K562 (cell line): ENCODE measurements at regions not wholly inside any gene's neighbourhood (a gene's known extent, or its start where the extent isn't known, plus 50 kb on each side); places are given as distances from the start of the nearest gene placed in this dataset.

Source experiments
- GATA2 ChIP-seq: sonication (generic); formaldehyde crosslinking; IDR thresholded peaks from 2 replicates; pipeline ENCODE4 v1.4.0; 2020; ENCODE audit warnings: mild to moderate bottlenecking, missing genetic modification reagents
- RAD21 ChIP-seq, 2 experiments: fragments of 250-450 bp in 1 of 2; fragments of 450-650 bp in 1 of 2; sonication (Bioruptor Pico) in 1 of 2; formaldehyde crosslinking in 1 of 2; IDR thresholded peaks in 1 of 2; conservative IDR thresholded peaks in 1 of 2; 2 replicates each; pipeline versions ENCODE4 v1.4.0 to v1.8.0; 2020 to 2022; ENCODE audit warnings: mild to moderate bottlenecking in 2 of 2, moderate library complexity in 1 of 2
- TF ChIP-seq, protein P1 (sequence below), 2 experiments: fragments of 450-650 bp; formaldehyde crosslinking in 1 of 2; IDR thresholded peaks; 2 replicates each; pipeline versions ENCODE4 v1.4.0 to v1.6.1; 2014 to 2020; ENCODE audit warnings: mild to moderate bottlenecking in 2 of 2, borderline replicate concordance in 1 of 2, low read depth in 1 of 2

DNA sequence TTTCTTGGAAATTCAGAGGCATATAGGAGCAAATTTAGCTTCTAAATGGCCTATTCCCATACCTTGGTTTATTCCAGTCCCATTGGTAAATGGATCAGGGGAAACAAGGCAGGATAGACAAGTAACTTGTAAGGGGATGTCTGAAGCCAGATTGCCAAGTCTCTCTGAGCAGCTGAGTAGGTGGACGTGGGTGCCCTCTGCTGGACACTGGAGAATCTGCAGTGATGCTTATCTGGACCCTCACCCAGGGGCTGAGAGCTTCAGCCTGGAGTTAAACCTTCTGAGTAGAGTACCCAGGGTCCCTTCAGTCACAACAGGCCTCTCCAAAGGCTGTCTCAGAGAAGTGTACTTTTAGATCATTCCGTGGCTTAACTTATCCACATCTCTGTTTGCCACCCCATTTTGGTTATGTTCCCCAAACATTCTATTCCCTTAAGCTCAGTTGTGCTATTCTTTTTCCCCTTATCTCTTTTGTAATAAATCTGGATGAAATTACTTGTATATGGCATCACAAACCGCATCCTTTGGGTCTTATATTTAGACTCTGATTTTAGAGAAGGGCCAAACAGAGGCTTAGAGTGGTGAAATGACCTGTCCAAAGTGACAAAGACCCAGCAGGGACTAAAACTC is 218.3 kb upstream of the GLRA1 start (continued):
- TF ChIP-seq, protein P1, sequence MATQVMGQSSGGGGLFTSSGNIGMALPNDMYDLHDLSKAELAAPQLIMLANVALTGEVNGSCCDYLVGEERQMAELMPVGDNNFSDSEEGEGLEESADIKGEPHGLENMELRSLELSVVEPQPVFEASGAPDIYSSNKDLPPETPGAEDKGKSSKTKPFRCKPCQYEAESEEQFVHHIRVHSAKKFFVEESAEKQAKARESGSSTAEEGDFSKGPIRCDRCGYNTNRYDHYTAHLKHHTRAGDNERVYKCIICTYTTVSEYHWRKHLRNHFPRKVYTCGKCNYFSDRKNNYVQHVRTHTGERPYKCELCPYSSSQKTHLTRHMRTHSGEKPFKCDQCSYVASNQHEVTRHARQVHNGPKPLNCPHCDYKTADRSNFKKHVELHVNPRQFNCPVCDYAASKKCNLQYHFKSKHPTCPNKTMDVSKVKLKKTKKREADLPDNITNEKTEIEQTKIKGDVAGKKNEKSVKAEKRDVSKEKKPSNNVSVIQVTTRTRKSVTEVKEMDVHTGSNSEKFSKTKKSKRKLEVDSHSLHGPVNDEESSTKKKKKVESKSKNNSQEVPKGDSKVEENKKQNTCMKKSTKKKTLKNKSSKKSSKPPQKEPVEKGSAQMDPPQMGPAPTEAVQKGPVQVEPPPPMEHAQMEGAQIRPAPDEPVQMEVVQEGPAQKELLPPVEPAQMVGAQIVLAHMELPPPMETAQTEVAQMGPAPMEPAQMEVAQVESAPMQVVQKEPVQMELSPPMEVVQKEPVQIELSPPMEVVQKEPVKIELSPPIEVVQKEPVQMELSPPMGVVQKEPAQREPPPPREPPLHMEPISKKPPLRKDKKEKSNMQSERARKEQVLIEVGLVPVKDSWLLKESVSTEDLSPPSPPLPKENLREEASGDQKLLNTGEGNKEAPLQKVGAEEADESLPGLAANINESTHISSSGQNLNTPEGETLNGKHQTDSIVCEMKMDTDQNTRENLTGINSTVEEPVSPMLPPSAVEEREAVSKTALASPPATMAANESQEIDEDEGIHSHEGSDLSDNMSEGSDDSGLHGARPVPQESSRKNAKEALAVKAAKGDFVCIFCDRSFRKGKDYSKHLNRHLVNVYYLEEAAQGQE (IDR thresholded peaks at IDR 0.05; ENCODE audit: borderline replicate concordance), result peak; percentile 29; the same call in 1 of the 2 replicates
- TF ChIP-seq, protein P1 (CRISPR knock-in tag; IDR thresholded peaks at IDR 0.05; ENCODE audit: low read depth), result no peak
- TF ChIP-seq GATA2 (CRISPR knock-in tag) (peak; percentile 81), RAD21 (CRISPR knock-in tag; conservative IDR thresholded peaks at IDR 0.05 in 1 of 2, IDR thresholded peaks at IDR 0.05 in 1 of 2) (peak; percentile 42 to 66; a peak in 3 of 4 replicates)
